Retina (tissue), 1 donor: ENCODE measurements at regions not wholly inside any gene's neighbourhood (a gene's known extent, or its start where the extent isn't known, plus 50 kb on each side); places are given as distances from the start of the nearest gene placed in this dataset.
A peak's percentile ranks its signal among the peaks of the same experiment; 100 is the strongest.

ENCODE experiments used
- DNase-seq: peaks from one replicate; pipeline ENCODE4 v3.0.0-alpha.2; 2016

DNA sequence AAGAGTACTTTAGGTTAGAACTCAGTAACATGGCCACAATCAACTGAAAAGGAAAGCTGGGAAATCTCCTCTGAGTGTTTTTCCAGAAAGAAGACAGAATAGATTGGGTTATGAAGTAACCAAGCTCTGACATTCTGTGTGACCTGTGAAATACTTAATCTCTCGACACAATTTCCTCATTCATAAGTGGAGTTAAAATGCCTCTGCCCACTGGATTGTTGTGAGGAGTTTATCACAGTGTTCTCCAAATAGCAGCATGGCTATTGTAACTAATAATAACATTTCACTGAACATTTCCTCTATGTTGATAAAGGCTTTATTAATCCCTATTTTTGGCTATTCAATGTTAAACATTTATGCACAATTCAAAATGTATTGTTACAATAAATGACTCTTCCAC lies 311.0 kb downstream of the GABRB2 start:
- no peak for DNase-seq

DNA sequence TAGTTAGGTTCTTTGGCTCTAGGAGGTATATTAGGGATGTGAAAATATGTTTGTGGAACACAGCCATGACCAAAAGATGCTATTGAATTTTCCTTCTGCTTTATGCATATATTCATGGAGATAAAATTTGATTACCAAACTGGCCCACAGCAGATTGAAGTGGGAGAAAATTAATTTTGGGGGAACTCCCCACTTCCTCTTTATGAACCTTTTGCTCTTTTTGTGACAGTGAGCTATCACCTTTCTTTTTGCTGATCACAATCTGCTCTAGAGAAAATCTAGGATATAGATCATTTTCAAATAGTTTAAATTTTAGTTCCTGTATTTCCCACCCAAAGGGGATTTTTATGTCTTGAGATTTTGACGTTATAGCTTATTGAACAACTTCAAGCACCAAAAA lies 313.0 kb downstream of the GABRB2 start:
- DNase-seq = no peak

DNA sequence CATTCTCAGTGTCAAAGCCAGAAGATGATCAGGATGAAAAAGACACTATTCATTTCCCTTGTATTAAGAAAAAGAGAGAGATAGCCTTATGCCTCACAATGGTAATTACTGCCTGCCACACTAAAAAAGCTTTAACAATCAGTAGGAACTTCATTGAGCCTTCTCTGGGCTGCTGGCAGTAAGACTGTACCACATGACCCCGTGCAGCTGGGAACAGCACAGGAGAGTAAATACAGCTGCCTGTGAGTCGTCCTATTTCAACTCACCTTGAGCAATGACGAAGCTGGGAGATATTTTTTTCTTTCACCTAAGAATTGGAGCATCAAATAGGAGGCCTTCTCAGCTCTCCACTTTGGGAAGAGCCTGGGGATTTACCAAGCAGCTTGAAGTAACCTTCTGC lies 316.3 kb downstream of the GABRB2 start:
- DNase-seq = no peak

GRCh38 chr5:161219816-161220215 lies 326.7 kb downstream of the GABRB2 start:
- no peak for DNase-seq

GRCh38 chr5:161216877-161217276 lies 329.6 kb downstream of the GABRB2 start:
- no peak for DNase-seq

- DNase-seq = no peak
Measured at GRCh38 chr5:161212123-161212712, 334.3 kb downstream of the GABRB2 start.

DNA sequence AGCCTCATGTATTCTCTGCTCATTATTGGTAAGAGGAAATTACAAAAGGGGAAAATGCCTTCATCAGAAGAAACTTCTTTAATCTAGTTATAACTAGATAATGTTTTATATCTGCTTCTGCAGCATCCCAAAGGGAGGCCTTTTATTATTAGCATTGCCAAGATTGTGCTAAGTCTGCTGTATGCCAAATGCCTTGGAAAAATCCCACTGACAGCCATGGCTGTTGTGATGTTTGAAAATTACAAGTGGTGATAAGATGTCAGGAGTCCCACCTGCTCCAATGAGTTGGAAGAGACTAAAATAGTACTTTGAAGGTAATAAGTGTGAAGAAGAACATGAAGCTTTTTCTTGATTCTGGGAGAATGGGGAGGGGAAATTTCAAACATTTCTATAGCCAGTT lies 345.0 kb downstream of the GABRB2 start:
- DNase-seq = no peak

- peak; percentile 29 for DNase-seq
Measured at GRCh38 chr5:161190778-161191177, 338.8 kb upstream of the ATP10B start.

- DNase-seq = no peak
Measured at GRCh38 chr5:161190086-161190485, 338.1 kb upstream of the ATP10B start.

DNA sequence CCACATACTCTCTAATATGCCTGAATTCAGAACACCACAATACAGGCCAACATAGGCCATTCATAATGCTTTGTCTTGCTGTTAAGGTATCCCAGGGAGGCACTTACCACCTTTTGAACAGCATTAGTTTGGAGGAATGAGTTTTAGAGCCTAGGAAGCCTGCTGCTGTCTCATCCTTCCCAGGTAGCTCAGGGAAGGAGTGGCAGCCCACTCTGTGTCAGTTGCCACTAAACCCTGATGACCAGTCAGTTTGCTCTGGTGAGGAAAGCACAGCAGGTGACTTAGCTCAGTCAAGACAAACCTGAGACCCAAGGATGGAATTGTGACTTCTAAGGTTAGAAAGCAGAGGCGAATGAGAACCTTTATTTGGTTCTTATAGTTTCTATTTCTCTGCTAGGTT lies 337.4 kb upstream of the ATP10B start:
- no peak for DNase-seq

- DNase-seq = no peak
Measured at GRCh38 chr5:161183559-161183958, 331.5 kb upstream of the ATP10B start.

DNA sequence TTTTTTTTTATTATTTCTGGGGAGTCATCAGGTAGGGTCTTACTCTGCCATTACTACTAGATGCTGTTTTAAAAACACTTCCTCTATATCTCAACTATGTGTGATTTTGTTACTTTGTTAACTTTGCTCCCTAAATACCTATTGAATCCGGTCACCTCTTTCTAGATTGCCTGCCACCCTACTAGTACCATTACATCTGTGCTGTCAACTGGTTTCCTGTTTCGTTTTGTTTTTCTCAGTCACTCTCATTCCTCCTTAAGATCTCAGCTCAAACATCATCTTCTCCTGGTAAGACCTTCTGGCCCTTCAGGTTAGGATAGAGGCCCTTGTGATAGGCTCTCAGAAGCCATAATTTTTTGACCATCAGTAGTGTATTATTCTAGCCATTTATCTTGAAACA lies 324.2 kb upstream of the ATP10B start:
- no peak for DNase-seq

DNA sequence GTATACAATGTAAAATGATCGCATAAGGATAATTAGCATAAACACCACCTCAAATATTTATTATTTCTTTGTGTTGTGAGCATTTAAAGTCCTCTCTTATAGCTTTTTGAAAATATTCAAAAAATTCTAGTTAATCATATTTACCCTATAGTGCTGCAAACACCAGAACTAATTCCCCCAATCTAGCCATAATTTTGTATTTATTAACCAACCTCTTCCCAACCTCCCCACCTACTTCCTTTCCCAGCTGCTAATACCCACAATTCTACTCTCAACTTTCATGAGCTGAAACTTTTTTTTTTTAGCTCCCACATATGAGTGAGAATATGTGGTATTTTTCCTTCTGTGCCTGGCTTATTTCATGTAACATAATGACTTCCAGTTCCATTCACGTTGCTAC lies 317.8 kb upstream of the ATP10B start:
- DNase-seq = no peak

- peak; percentile 19 for DNase-seq
Measured at GRCh38 chr5:161167016-161167767, 315.2 kb upstream of the ATP10B start.

GRCh38 chr5:161165998-161166660 lies 314.1 kb upstream of the ATP10B start:
- no peak for DNase-seq

- peak; percentile 28 for DNase-seq
Measured at GRCh38 chr5:161157925-161158324, 305.9 kb upstream of the ATP10B start.

DNA sequence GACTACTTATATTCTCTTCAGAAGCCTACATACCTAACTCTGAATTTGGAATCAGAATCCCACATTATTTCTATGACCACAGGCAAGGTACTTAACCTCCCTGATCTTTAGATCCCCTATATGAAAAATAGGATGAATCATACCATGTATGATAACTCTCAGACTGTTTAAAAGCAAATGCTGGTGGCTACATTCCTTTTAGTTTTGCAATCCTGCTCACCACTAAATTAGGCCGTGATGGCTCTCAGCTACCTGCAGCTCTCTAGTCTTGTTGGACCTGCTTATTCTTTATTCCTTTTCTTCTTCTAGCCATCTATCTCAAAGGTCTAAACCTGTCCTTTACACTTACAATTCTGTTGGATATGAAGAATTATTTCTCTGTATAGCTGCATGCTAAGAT lies 303.4 kb upstream of the ATP10B start:
- no peak for DNase-seq

GRCh38 chr5:161152415-161152940 lies 300.5 kb upstream of the ATP10B start:
- DNase-seq = no peak

- DNase-seq = no peak
Measured at GRCh38 chr5:161150441-161150988, 298.5 kb upstream of the ATP10B start.

- no peak for DNase-seq
Measured at GRCh38 chr5:161149078-161149477, 297.1 kb upstream of the ATP10B start.

GRCh38 chr5:161138751-161139455 lies 286.9 kb upstream of the ATP10B start:
- DNase-seq = no peak

GRCh38 chr5:161134956-161135355 lies 282.9 kb upstream of the ATP10B start:
- no peak for DNase-seq

DNA sequence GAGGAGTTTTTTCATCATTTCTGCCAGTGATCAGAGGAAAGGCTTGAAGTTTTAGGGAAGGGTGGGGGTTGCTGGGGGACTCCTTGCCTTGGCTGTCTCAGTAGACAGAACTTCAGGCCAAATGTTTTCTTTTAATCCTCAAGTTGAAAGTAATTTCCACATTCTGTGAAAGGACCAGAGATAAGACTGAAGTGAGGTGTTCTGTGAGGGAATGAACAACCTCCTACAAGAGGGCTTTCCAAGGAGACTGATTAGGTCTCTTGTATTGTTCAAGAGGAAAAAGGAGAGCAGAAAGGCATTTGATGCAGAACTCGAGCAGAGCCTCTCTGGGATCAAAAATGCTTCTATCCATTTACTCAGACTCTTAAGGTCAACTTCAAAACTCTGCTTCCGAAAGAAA lies 282.1 kb upstream of the ATP10B start:
- no peak for DNase-seq
